ENCODE measurements at regions not wholly inside any gene's neighbourhood (a gene's known extent, or its start where the extent isn't known, plus 50 kb on each side); places are given as distances from the start of the nearest gene placed in this dataset.

DNA sequence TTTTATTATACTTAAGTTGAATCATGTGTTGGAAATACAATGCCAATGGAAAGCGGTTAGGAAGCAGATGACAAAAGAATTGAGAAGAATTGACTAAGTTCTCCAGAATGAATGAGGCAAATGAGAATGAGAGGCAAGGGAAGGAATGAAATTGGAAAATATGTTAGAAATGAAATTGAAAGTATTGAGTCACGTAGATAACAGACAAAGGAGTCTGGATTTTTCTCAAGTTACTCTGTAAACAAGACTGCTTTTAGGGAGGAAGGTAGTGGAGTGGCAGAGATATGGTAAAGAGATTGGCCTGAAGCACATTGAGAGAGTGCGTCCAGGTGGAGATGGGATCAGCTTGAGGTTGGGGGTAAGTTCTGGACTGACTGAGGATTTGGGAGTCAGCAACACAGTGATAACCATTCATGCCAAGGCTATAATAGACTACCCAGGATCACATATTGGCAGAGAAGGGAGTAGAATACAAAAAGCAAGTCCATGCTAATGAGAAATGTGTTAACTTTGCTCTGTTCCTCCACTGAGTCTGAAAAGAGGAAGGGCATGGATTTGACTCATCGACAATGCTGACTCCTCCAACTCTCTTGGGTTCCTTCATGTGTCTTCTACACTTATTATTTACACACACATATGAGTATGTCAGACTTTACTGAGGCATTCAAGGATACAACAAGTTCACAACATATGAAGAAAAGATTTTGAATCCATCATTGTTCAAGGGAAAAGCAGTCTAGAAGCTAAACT, 814.2 kb upstream of the ZNF608 start:
- no peak for DNase-seq (ENCODE audit: low spot score)
- no peak for ATAC-seq

DNA sequence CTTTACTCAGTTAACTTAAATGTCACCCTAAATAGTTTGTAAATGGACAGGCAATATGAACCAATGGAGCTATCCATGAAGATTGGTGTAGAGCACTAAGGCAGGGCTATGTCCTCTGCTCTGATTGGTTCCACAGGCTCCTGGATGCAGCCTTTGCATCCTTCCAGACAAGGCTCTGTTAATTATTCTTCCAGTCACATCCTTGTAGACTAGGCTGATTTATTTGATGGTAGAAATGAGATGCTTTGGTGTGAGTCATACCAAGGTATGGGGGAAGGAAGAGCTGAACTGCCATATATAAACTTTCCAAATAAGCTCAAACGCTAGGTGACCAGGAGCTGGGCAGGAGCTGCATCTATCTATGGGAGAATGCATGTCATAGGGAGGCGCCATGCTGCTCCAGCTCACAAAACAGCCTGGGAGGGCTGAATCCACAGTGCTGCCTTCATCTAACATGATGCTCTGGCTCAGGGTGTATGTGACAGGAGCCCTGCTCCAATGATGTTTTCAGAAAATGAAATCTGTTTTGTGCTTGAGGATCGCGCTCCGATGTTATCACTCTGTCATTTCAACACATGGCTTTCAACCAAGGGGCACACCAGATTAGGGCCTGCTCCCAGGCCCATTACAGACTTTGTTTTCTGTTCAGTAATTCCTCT, 818.0 kb upstream of the ZNF608 start:
- no peak for ATAC-seq
- no peak for DNase-seq (ENCODE audit: low spot score)

GRCh38 chr5:125574491-125575044, 828.1 kb upstream of the ZNF608 start:
- ATAC-seq (no peak), DNase-seq (ENCODE audit: low spot score) (no peak)

DNA sequence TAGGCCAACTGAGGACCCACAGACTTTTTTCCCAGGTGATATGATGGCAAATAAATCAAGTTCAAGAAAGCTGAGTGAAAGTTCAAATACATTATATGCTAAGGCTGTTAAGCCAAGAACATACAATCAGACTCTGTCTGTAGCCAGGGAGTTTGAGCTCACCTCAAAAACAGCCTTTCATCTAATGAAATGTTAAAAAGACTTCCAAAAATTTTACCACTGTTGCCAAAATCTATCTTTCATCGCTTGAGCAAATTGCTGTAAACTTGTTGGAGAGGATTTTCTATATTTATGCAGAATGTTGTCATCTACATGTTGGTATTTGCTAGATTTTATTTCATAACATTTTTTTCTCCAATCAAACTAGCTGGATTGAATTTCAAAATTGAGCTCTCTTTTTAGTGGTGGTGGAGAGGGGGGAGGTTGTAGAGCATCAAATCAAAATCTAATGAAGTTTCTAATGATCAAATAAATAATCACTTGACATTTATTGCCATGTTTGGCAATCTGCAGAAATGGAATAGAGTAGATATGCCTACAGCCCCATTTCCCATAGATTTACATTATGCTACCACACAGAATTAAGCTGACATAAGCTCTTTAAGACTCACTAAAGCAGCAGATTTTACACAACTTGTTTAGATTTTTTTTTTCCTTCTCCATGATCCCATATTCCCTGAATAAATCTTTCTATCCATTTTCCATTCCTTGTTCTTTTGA, 828.9 kb upstream of the ZNF608 start:
- DNase-seq (ENCODE audit: low spot score) (no peak), ATAC-seq (no peak)

DNA sequence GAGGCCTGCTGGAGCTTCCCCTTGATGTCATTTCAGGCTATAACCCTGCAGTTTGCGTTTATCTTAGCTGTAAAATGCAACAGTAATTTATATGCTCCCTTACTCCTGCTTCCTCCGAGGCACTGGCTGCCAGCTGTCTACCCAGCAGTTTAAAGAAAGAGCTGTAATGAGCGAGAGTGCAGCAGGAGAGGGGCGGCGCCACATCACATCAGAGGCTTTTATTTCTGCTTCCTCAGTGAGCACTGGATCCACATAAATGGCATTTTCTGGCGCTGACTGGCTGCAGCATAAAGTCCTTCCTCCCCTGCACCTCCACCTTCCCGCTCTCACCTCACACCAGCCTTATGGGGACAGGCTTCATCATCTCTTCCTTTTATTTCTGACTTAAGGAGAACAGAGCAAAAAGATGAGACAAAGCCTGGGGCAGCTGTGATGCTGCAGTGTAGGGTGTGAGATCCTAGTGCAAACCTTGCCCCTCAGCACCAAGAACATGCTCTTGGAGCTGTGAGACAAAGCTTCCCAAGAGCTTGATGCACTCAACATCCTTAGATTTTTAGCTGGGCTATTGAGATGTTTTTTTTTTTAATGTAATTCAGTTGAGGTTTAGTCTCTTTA, 829.6 kb upstream of the ZNF608 start:
- DNase-seq (ENCODE audit: low spot score) (no peak), ATAC-seq (no peak)

- DNase-seq (ENCODE audit: low spot score) (no peak), ATAC-seq (no peak)
Observed at GRCh38 chr5:125576822-125577221, 830.4 kb upstream of the ZNF608 start.

DNA sequence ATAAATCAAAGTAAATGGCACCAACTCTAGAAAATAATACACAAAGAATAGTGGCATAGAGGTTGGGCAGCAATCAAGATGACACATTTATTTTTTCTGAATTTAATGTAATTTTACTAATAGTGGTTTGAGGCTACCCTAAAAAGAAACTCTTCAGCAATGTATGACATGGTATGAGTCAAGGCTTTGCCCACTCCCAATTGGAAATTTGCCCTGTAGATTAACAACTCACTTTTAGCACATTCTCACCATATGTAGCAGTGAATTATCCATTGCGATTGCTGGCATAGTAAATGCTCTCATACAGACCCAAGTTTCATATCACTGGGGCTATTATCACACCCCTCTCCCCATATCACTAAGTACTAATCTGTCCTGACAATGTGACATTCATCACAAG, 832.1 kb upstream of the ZNF608 start:
- DNase-seq (ENCODE audit: low spot score) (no peak), ATAC-seq (no peak)

DNA sequence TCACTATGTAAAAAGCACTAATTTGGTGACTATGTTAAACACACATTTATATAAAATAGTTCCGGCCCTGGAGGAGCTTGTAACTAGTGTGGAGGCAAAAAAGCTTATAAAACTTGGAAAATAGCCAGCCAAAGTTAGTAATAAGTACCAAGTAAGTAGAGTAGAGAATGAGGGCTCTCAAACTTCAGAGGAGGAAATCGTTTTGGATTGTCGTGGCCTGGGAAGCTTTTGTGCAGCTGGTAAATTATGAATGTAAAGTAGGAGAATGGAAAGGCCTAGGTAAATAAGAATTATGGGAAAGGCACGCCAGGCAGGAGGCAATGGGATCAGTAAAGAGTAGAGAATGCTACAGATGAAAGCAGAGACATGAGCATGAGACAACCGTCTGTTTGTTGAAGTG, 832.7 kb upstream of the ZNF608 start:
- DNase-seq (ENCODE audit: low spot score) (no peak), ATAC-seq (no peak)

DNA sequence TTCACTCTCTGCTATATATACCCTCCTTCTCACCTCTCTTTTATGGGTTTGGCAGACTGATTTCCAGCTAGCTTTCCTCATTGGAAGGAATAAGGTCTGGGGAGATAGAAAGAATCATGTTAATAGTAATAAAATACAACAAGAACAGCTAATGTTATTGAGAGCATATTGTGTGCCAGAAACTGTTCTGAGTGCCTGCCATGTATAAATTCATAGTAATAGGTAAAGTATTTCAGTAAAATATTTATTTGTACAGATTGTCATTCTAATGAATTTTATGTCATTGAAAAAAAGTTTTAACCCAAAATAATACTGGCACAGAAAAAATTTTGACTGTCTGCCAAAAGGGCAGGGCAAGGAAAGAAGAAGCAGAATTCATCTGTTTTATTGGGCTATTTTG, 834.9 kb upstream of the ZNF608 start:
- DNase-seq (ENCODE audit: low spot score) (no peak), ATAC-seq (no peak)

DNA sequence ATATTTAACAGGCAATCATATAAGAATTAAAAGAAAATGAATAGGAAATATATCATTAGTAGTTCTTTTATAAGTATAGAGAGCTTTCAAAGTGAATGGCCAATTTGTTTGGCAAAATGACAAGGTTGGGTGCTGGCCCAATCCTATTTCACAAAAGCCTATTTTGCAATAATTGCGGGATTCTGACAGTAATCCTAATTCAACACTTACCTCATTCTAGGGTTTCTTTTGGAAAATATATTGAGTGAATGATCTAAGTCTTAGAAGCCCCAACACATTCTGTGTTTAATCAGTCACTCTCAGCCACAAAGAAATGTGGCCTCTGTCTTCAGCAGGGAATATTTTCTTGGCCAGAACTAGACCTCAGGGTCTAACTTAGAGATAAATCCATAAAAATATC, 835.9 kb upstream of the ZNF608 start:
- ATAC-seq (peak; percentile 48), DNase-seq (ENCODE audit: low spot score) (peak; percentile 75)

GRCh38 chr5:125583321-125584139, 837.1 kb upstream of the ZNF608 start:
- DNase-seq (ENCODE audit: low spot score) (no peak), ATAC-seq (peak; percentile 12)

- DNase-seq (ENCODE audit: low spot score) (no peak), ATAC-seq (peak; percentile 92)
Observed at GRCh38 chr5:125584140-125584520, 837.7 kb upstream of the ZNF608 start.

GRCh38 chr5:125587631-125588030, 835.6 kb upstream of the GRAMD2B start:
- ATAC-seq = no peak
- DNase-seq (ENCODE audit: low spot score) = no peak

GRCh38 chr5:125592856-125593255, 830.4 kb upstream of the GRAMD2B start:
- DNase-seq (ENCODE audit: low spot score) (no peak), ATAC-seq (no peak)

DNA sequence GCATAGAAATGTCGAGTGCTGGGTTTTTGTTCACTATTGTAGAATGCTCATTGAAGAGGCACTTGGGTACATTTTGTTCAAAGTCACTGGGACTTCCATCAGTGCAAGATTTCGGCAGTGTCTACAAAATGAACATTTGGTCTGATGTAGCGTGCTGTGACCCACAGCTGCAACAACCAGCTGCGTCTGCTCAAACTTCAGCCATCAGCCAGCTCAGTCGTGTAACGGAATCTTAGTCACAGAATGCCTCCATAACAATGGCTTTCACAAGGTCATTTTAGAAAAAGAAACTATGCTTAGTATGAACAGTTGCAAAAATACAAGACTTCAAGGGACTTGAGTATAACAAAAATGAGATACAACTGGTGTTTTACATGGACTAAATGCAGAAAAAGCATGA, 828.1 kb upstream of the GRAMD2B start:
- ATAC-seq = no peak

DNA sequence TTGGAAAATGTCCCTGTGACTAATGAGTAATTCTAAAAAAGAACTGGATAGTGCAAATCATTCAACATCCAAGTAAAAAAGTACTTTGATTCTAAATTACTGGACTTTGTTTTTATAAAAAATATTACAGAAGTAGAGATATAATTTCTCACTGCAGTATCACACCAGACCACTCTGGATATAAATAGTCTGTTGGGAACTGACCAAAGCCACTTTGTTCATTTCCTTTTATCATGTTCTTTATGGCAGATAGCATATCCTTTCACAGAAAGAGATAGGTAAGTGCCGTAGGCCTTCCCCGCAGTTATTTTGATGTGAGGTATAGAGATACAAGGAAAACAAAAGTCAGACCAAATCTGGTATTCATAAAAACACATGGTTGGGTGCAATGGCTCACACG, 827.4 kb upstream of the GRAMD2B start:
- no peak for DNase-seq (ENCODE audit: low spot score)
- no peak for ATAC-seq

More for the DNA sequence above, 828.1 kb upstream of the GRAMD2B start:
- no peak for DNase-seq (ENCODE audit: low spot score)

GRCh38 chr5:125597338-125597737, 825.9 kb upstream of the GRAMD2B start:
- no peak for DNase-seq (ENCODE audit: low spot score)
- ATAC-seq = no peak

GRCh38 chr5:125600559-125600958, 822.6 kb upstream of the GRAMD2B start:
- DNase-seq (ENCODE audit: low spot score) (no peak), ATAC-seq (no peak)

DNA sequence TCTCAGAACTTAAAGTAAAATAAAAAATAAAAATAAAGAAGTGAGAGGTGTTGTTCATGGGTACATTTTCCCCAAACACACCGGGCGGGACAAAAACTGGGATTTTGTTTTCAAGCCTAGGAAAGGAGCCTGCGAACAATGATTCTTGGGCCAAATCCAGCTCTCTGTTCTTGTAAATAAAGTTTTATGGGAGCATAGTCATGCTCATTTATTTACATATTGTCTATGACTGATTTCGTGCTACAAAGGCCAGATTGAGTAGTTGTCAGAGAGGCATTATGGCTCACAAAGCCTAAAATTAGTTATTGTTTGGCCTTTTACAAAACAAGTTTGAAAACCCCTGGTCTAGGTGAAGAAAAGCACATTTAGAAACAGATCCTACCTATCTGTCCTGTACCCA, 821.0 kb upstream of the GRAMD2B start:
- DNase-seq (ENCODE audit: low spot score) = no peak

DNA sequence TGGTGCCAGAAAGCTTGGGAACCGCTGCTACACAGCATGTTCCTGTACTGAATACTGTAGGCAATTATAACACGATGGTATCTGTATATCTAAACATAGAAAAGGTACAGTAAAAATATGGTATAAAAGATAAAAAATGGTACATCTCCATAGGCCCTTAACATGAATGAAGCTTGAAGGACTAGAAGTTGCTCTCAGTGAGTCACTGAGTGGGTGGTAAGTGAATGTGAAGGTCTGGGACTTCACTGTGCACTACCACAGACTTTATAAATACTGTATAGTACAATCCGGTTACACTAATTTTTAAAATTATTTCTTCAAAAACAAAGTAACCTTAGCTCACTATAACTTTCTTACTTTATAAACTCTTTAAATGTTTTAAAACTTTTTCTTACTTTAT, 819.9 kb upstream of the GRAMD2B start:
- no peak for DNase-seq (ENCODE audit: low spot score)
- ATAC-seq = no peak

More for the DNA sequence above, 821.0 kb upstream of the GRAMD2B start:
- no peak for ATAC-seq

Data from left lobe of liver (tissue), 2 donors.